IMR-90 (cell line): ENCODE measurements at regions not wholly inside any gene's neighbourhood (a gene's known extent, or its start where the extent isn't known, plus 50 kb on each side); places are given as distances from the start of the nearest gene placed in this dataset.

Experiments used
- ATAC-seq: fragments of 200-7000 bp; cut with Tn5 transposase; 2 replicates; pipeline ENCODE4 v1.9.1; 2020; ENCODE audit warnings: low read depth, mild to moderate bottlenecking, moderate library complexity
- BruUV-seq: library from RNA; stranded (reverse); fragments of 400-500 nt; replicated peaks from 2 replicates; lab custom pipeline; 2021; lab: Mats Ljungman, UMichigan
- CTCF ChIA-PET: fragments of 300-600 bp; formaldehyde crosslinking; extraction: SDS; loops from one replicate; lab custom pipeline; 2021; ENCODE audit warnings: antibody characterized with exemption; lab: Yijun Ruan, JAX
- POLR2A ChIA-PET: fragments of 300-600 bp; sonication (Branson Sonifier 250); formaldehyde crosslinking; loops from one replicate; lab custom pipeline; 2022; ENCODE audit warnings: antibody characterized with exemption; ENCODE audit not compliant: unreplicated experiment; lab: Charles Lee
- DNase-seq: peaks from one replicate; pipeline ENCODE4 v3.0.0; 2013
- H2AFZ ChIP-seq: replicated peaks from 2 replicates; pipeline ENCODE3; 2013; ENCODE audit warnings: low read length, mild to moderate bottlenecking; ENCODE audit not compliant: poor library complexity
- H2AK5ac ChIP-seq: 2 replicates; pipeline ENCODE4 v1.6.1; 2013; ENCODE audit warnings: low read depth, low read length, inconsistent platforms
- H2AK9ac ChIP-seq: replicated peaks from 2 replicates; pipeline ENCODE3; 2013; ENCODE audit warnings: mild to moderate bottlenecking, low read depth, low read length, moderate library complexity; ENCODE audit not compliant: poor library complexity
- H2BK120ac ChIP-seq: 2 replicates; pipeline ENCODE4 v1.6.1; 2013; ENCODE audit warnings: low read depth, low read length, inconsistent platforms
- H2BK15ac ChIP-seq: 3 replicates; pipeline ENCODE4 v1.6.1; 2013; ENCODE audit warnings: low read depth, low read length, inconsistent platforms
- H2BK20ac ChIP-seq: 2 replicates; pipeline ENCODE4 v1.6.1; 2013; ENCODE audit warnings: low read depth, mild to moderate bottlenecking, inconsistent platforms, low read length, moderate library complexity
- H2BK5ac ChIP-seq: 2 replicates; pipeline ENCODE4 v1.6.1; 2013; ENCODE audit warnings: mild to moderate bottlenecking, low read depth, low read length, inconsistent platforms; ENCODE audit not compliant: poor library complexity, severe bottlenecking
- H3K14ac ChIP-seq: replicated peaks from 2 replicates; pipeline ENCODE4 v1.6.1; 2013; ENCODE audit warnings: low read depth, low read length, inconsistent platforms
- H3K18ac ChIP-seq: 2 replicates; pipeline ENCODE4 v1.6.1; 2013; ENCODE audit warnings: low read depth, low read length, control low read depth
- H3K23ac ChIP-seq: 2 replicates; pipeline ENCODE4 v1.6.1; 2013; ENCODE audit warnings: low read depth, low read length, inconsistent platforms
- H3K27ac ChIP-seq: 2 replicates; pipeline ENCODE4 v1.5.1; 2013; ENCODE audit warnings: mild to moderate bottlenecking, control low read depth, low read length; ENCODE audit not compliant: insufficient read depth
- H3K27me3 ChIP-seq: 2 replicates; pipeline ENCODE4 v1.6.1; 2013; ENCODE audit warnings: low read length; ENCODE audit not compliant: control insufficient read depth, insufficient read depth
- H3K36me3 ChIP-seq: 2 replicates; pipeline ENCODE4 v1.6.1; 2013; ENCODE audit warnings: low read length, mixed read lengths; ENCODE audit not compliant: control insufficient read depth, insufficient read depth
- H3K4ac ChIP-seq: 2 replicates; pipeline ENCODE4 v1.6.1; 2013; ENCODE audit warnings: low read depth, low read length, inconsistent platforms
- H3K4me1 ChIP-seq: 2 replicates; pipeline ENCODE4 v1.6.1; 2013; ENCODE audit warnings: low read length, mixed read lengths; ENCODE audit not compliant: control insufficient read depth, insufficient read depth
- H3K4me2 ChIP-seq: 2 replicates; pipeline ENCODE4 v1.6.1; 2013; ENCODE audit warnings: low read depth, mild to moderate bottlenecking, control low read depth, low read length, moderate library complexity
- H3K4me3 ChIP-seq: 2 replicates; pipeline ENCODE4 v1.5.1; 2013; ENCODE audit warnings: low read depth, mild to moderate bottlenecking, control low read depth, low read length, moderate library complexity; ENCODE audit not compliant: insufficient read depth
- H3K56ac ChIP-seq: 2 replicates; pipeline ENCODE4 v1.6.1; 2013; ENCODE audit warnings: low read length, inconsistent platforms; ENCODE audit not compliant: insufficient read depth; ENCODE audit errors: extremely low read depth
- H3K79me1 ChIP-seq, 2 experiments: 2 replicates each; pipeline ENCODE4 v1.6.1; 2013; ENCODE audit warnings: low read length in 2 of 2, inconsistent platforms in 1 of 2, low read depth in 1 of 2
- H3K9ac ChIP-seq: 2 replicates; pipeline ENCODE4 v1.6.1; 2013; ENCODE audit warnings: low read depth, low read length, control low read depth
- H3K9me1 ChIP-seq: 2 replicates; pipeline ENCODE4 v1.6.1; 2013; ENCODE audit warnings: low read length, inconsistent platforms; ENCODE audit not compliant: insufficient read depth
- H3K9me3 ChIP-seq: 2 replicates; pipeline ENCODE4 v1.6.1; 2013; ENCODE audit warnings: low read length; ENCODE audit not compliant: control insufficient read depth, insufficient read depth
- H4K20me1 ChIP-seq: 2 replicates; pipeline ENCODE4 v1.6.1; 2013; ENCODE audit warnings: low read length, inconsistent platforms; ENCODE audit not compliant: insufficient read depth
- H4K5ac ChIP-seq: 2 replicates; pipeline ENCODE4 v1.6.1; 2013; ENCODE audit warnings: mild to moderate bottlenecking, low read depth, low read length, control low read depth
- H4K8ac ChIP-seq, 2 experiments: 2 replicates each; pipeline ENCODE4 v1.6.1; 2013; ENCODE audit warnings: low read depth in 2 of 2, low read length in 2 of 2, control low read depth in 1 of 2, inconsistent platforms in 1 of 2
- H4K91ac ChIP-seq: 2 replicates; pipeline ENCODE4 v1.6.1; 2013; ENCODE audit warnings: low read depth, low read length, inconsistent platforms; ENCODE audit not compliant: insufficient read depth
- BHLHE40 ChIP-seq: fragments of 150-350 bp; IDR thresholded peaks from 2 replicates; pipeline ENCODE4 v1.6.1; 2016; ENCODE audit warnings: mild to moderate bottlenecking, low read depth, low read length
- CEBPB ChIP-seq: IDR thresholded peaks from 2 replicates; pipeline ENCODE4 v1.6.1; 2012; ENCODE audit warnings: low read depth, low read length, improper control_type of control experiment
- CHD1 ChIP-seq: IDR thresholded peaks from 2 replicates; pipeline ENCODE4 v1.6.1; 2012; ENCODE audit warnings: low read depth, low read length, improper control_type of control experiment
- ELK1 ChIP-seq: fragments of 150-350 bp; IDR thresholded peaks from 2 replicates; pipeline ENCODE4 v1.6.1; 2016; ENCODE audit warnings: low read depth, mild to moderate bottlenecking, low read length, moderate library complexity, borderline replicate concordance
- FOS ChIP-seq: fragments of 150-350 bp; IDR thresholded peaks from 2 replicates; pipeline ENCODE4 v1.6.1; 2016; ENCODE audit warnings: low read depth, low read length
- MAFK ChIP-seq: IDR thresholded peaks from 2 replicates; pipeline ENCODE4 v1.6.1; 2012; ENCODE audit warnings: low read depth, low read length, improper control_type of control experiment
- MAZ ChIP-seq: IDR thresholded peaks from 2 replicates; pipeline ENCODE4 v1.6.1; 2012; ENCODE audit warnings: low read depth, mild to moderate bottlenecking, low read length, improper control_type of control experiment, moderate library complexity, borderline replicate concordance
- MXI1 ChIP-seq: IDR thresholded peaks from 2 replicates; pipeline ENCODE4 v1.6.1; 2012; ENCODE audit warnings: low read depth, mild to moderate bottlenecking, low read length, moderate library complexity, borderline replicate concordance
- NFE2L2 ChIP-seq: fragments of 150-350 bp; IDR thresholded peaks from 2 replicates; pipeline ENCODE4 v1.6.1; 2016; ENCODE audit warnings: low read depth, mild to moderate bottlenecking, low read length
- POLR2A ChIP-seq: IDR thresholded peaks from 2 replicates; pipeline ENCODE4 v1.6.1; 2012; ENCODE audit warnings: mild to moderate bottlenecking, low read depth, low read length
- RAD21 ChIP-seq: IDR thresholded peaks from 2 replicates; pipeline ENCODE4 v1.6.1; 2012; ENCODE audit warnings: low read length, improper control_type of control experiment
- RCOR1 ChIP-seq: IDR thresholded peaks from 2 replicates; pipeline ENCODE4 v1.6.1; 2012; ENCODE audit warnings: mild to moderate bottlenecking, low read length, improper control_type of control experiment; ENCODE audit not compliant: insufficient replicate concordance
- RFX5 ChIP-seq: IDR thresholded peaks from 2 replicates; pipeline ENCODE4 v1.8.0; 2012; ENCODE audit warnings: low read depth, mild to moderate bottlenecking, low read length, moderate library complexity
- SMC3 ChIP-seq: fragments of 150-350 bp; IDR thresholded peaks from 2 replicates; pipeline ENCODE4 v1.6.1; 2016; ENCODE audit warnings: low read depth, mild to moderate bottlenecking, antibody characterized with exemption, low read length, moderate library complexity
- dilution Hi-C: fragments of 300-500 bp; cut with HindIII; formaldehyde crosslinking; loops from one replicate; pipeline ENCODE4 v1.14.3; 2018; ENCODE audit warnings: low sequenced_read_pairs; ENCODE audit not compliant: unreplicated experiment
- in situ Hi-C: fragments of 300-500 bp; cut with MboI; formaldehyde crosslinking; loops from 3 replicates; pipeline ENCODE4 v1.14.3; 2019; ENCODE audit warnings: low sequenced_read_pairs, inconsistent platforms, mixed read lengths
- intact Hi-C: fragments of 100-400 bp; cut with micrococcal nuclease; formaldehyde crosslinking; loops from 2 replicates; pipeline ENCODE4 v1.10.0; 2022
- TF ChIP-seq, protein P1 (sequence below): fragments of 150-350 bp; IDR thresholded peaks from 2 replicates; pipeline ENCODE4 v1.6.1; 2017; ENCODE audit warnings: mild to moderate bottlenecking, antibody characterized with exemption, low read length, low read depth
- TF ChIP-seq, protein P2 (sequence below): conservative IDR thresholded peaks from 2 replicates; pipeline ENCODE4 v1.5.1; 2012; ENCODE audit warnings: mild to moderate bottlenecking, low read depth, low read length, improper control_type of control experiment

DNA sequence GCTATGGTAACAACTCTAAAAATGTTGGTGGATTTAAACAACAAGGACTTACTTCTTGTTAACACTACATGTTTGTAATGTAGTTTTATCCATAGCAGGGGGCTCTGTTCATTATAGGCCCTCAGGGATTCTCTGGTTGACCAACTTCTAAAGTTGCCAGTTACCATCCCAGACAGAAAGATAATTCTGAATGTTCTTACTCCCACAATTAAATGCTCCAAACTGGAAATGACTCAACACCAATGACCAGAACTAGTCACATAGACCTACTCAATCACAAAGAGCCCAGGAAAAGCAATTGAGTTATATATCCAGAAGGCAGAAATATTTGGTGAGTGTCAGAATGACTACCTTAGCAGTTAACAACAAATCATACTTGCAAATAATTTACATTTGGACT, 199.3 kb upstream of the UMPS start:
- Histone ChIP-seq H2BK120ac (no peak overlapping the region), H2AK5ac (no peak overlapping the region), H3K79me1 (no peaks in the 10 kb centered on the region), H4K20me1 (no peaks in the 10 kb centered on the region), H3K4me1 (no peaks in the 10 kb centered on the region), H3K9ac (no peak overlapping the region), H3K14ac (no peak overlapping the region), H3K4ac (no peak overlapping the region), H3K18ac (no peak overlapping the region), H2AFZ (no peak overlapping the region), H2AK9ac (no peak overlapping the region), H4K91ac (no peak overlapping the region), H3K4me3 (no peak overlapping the region), H3K9me3 (no peaks in the 10 kb centered on the region), H3K27me3 (peaks cover 6% of the 10 kb centered on the region), H3K23ac (no peak overlapping the region), H2BK15ac (no peak overlapping the region), H3K27ac (no peak overlapping the region), H4K8ac (no peak overlapping the region), H2BK20ac (no peak overlapping the region), H2BK5ac (no peak overlapping the region), H4K5ac (no peak overlapping the region), H3K4me2 (no peak overlapping the region), H3K9me1 (no peaks in the 10 kb centered on the region), H3K56ac (no peak overlapping the region), H3K36me3 (no peaks in the 10 kb centered on the region)
- CTCF ChIA-PET, result no interaction called here
- in situ Hi-C loops (no loop called here), intact Hi-C loops (no loop called here), dilution Hi-C loops (no loop called here)
- no peak for TF ChIP-seq RFX5
- no peak for TF ChIP-seq MXI1
- no peak for TF ChIP-seq RAD21
- TF ChIP-seq, protein P1, sequence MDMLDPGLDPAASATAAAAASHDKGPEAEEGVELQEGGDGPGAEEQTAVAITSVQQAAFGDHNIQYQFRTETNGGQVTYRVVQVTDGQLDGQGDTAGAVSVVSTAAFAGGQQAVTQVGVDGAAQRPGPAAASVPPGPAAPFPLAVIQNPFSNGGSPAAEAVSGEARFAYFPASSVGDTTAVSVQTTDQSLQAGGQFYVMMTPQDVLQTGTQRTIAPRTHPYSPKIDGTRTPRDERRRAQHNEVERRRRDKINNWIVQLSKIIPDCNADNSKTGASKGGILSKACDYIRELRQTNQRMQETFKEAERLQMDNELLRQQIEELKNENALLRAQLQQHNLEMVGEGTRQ, result no peak
- TF ChIP-seq BHLHE40, result no peak
- no peak for TF ChIP-seq MAZ
- TF ChIP-seq ELK1, result no peak
- TF ChIP-seq MAFK, result no peak
- TF ChIP-seq CHD1, result no peak
- TF ChIP-seq NFE2L2, result no peak
- no peak for TF ChIP-seq POLR2A
- no peak for TF ChIP-seq SMC3
- TF ChIP-seq CEBPB, result no peak
- TF ChIP-seq RCOR1, result no peak
- TF ChIP-seq, protein P2, sequence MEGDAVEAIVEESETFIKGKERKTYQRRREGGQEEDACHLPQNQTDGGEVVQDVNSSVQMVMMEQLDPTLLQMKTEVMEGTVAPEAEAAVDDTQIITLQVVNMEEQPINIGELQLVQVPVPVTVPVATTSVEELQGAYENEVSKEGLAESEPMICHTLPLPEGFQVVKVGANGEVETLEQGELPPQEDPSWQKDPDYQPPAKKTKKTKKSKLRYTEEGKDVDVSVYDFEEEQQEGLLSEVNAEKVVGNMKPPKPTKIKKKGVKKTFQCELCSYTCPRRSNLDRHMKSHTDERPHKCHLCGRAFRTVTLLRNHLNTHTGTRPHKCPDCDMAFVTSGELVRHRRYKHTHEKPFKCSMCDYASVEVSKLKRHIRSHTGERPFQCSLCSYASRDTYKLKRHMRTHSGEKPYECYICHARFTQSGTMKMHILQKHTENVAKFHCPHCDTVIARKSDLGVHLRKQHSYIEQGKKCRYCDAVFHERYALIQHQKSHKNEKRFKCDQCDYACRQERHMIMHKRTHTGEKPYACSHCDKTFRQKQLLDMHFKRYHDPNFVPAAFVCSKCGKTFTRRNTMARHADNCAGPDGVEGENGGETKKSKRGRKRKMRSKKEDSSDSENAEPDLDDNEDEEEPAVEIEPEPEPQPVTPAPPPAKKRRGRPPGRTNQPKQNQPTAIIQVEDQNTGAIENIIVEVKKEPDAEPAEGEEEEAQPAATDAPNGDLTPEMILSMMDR, result no peak
- no peak for TF ChIP-seq FOS
- ATAC-seq (no peak), DNase-seq (no peak)
- no TSS peak for BruUV-seq
- POLR2A ChIA-PET, result no interaction called here
